Hematopoietic multipotent progenitor cell treated with erythropoietin and hydrocortisone succinate and interleukin-3 and kit ligand, for 4 days (in vitro differentiated cells): ENCODE measurements at regions not wholly inside any gene's neighbourhood (a gene's known extent, or its start where the extent isn't known, plus 50 kb on each side); places are given as distances from the start of the nearest gene placed in this dataset.
"Not testable (repeated sequence)": the region's sequence is repeated elsewhere in the genome, so short reads cannot be mapped to it uniquely, and the experiment has no call there.

Experiments used
- DNase-seq: peaks from one replicate; pipeline ENCODE4 v3.0.0-alpha.2; 2015

- not testable (repeated sequence) for DNase-seq
Observed at GRCh38 chr7:55699450-55699842, 127.1 kb upstream of the VOPP1 start.

- peak; percentile 35 for DNase-seq
Observed at GRCh38 chr7:55698607-55699449, 126.5 kb upstream of the VOPP1 start.

GRCh38 chr7:55695893-55696701 lies 123.8 kb upstream of the VOPP1 start:
- DNase-seq: not testable (repeated sequence)

GRCh38 chr7:55694484-55694883 lies 122.2 kb upstream of the VOPP1 start:
- not testable (repeated sequence) for DNase-seq

DNA sequence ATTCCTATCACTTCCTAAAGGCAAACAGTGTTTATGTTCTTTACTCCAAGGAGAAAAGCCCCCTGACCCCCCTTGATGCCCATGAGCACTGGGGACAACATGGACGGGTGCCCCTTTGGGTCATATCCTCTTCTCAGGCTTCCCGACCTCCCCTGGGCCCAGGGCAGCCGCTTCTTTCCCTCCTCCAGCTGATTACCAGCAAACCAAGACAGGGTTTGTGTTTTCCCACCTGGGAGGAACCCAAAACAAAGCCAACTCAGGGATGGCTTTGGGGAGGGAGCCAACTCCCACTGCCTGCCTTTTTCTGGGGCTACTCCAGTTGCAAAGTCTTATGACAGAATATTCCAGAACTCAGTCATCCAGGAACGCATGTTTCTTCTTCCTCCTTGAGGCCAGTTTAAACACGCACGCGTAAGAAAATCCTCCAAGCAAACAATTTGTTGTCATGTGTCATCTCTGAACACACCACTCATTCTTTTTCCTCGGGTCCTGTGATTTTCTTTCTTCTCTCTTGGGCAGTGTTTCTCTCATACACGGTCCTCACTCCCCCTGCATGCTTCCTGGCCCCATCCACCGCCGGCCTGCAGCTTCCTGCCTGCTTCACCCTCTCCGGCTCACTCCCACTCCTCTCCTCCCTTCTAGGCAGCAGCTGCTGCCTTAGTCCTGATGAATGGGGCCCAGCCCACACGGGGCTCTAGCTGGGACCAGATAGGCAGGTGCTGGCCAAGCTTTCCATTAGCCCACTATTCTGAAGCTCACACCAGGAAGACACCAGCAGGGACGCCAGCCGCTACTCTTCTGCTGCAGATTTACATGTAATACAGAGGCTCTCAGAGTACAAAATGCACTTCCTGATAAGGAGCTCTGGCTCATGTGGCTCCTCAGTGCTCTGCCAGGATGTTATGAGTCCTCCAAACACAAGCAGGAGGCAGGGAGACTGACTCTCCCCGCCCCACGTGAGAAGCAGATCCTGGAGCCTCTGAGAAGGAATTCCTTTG lies 116.7 kb upstream of the VOPP1 start:
- not testable (repeated sequence) for DNase-seq

DNA sequence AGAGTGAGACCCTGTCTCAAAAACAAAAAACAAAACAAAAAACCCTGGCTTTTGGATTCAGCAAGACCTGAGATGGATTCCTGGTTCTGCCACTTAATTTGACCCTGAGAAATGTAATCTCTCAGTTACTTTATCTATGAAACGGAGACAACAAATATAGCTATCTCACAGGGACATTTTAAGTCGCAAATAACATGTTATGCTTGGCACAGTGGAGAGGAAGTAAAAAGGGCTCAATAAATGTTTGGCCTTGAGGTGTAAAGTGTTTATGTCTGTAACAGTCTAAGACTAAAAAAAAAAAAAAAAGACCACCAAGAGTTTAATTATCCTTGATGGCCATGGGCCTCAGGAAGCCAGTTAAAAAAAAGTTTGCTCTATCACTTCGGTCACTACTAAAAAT lies 116.0 kb upstream of the VOPP1 start:
- not testable (repeated sequence) for DNase-seq

DNA sequence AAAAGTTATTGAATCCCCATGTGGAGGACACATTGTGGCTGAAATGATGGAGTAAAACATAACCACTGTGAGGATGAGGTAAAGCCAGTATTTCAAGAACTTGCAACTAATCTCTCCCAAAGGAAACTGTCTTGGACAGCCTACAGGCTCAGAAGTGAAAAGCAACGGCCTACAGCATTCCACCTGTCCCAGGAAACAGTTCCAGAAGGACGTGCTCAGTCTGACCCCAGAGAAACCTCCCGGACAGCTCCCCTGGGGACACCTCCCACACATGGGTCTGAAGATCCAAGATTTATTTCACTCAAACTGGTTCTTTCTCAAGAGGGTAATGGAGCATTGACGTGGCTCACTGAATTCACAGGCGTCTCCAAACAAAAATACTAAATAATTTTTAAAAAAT lies 115.0 kb upstream of the VOPP1 start:
- DNase-seq: not testable (repeated sequence)

- DNase-seq: not testable (repeated sequence)
Observed at GRCh38 chr7:55686771-55687170, 114.5 kb upstream of the VOPP1 start.

GRCh38 chr7:55683501-55683900 lies 111.2 kb upstream of the VOPP1 start:
- DNase-seq: not testable (repeated sequence)

GRCh38 chr7:55675589-55675988 lies 103.3 kb upstream of the VOPP1 start:
- DNase-seq: not testable (repeated sequence)

DNA sequence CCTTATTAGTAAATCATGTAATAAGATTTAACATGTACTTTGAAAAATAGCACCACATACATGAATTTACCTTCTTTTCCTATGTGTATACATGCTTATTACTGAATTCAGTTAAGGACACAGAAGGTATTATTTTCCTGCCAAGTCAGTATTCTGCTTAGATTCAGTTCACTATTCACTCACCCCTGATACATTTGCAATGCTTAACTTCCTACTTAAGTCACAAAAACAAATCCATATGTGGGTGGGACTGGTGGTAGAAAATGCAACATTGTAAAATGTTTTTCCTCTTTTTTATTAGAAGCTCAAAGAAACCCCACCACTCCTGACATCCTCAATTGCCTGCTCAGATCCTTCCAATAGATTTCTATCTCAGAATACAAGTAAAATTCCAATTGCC lies 101.2 kb upstream of the VOPP1 start:
- not testable (repeated sequence) for DNase-seq

DNA sequence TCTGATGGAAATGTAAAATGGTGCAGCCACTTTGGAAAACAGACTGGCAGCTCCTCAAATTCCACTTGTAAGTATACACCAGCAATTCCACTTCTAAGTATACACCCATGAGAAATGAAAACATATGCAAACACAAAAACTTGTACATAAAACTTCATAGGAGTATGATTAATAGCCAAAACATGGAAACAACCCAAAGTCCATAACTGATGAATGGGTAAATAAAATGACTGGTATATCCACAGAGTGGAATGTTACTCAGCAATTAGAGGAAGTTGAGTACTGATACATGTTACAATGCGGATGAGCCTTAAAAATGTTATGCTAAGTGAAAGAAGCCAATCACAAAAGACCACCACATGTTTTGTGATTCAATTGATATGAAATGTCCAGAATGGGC lies 99.8 kb upstream of the VOPP1 start:
- not testable (repeated sequence) for DNase-seq

DNA sequence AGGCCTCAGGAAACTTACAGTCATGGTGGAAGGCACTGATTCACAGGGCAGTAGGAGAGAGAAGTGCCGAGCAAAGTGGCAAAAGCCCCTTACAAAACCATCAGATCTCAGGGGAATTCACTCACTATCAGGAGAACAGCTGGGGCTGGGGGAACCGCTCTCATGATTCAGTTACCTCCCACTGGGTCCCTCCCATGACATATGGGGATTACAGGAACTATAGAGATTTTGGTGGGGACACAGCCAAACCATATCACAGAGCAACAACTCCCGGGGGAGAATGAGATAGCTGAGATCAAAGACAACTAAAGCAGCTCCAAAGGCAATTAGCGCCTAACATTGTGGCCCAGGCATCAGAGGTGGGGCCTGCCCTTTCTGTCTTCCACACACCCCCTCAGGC lies 85.4 kb upstream of the VOPP1 start:
- DNase-seq: no peak

- no peak for DNase-seq
Observed at GRCh38 chr7:55651057-55651456, 78.8 kb upstream of the VOPP1 start.

DNA sequence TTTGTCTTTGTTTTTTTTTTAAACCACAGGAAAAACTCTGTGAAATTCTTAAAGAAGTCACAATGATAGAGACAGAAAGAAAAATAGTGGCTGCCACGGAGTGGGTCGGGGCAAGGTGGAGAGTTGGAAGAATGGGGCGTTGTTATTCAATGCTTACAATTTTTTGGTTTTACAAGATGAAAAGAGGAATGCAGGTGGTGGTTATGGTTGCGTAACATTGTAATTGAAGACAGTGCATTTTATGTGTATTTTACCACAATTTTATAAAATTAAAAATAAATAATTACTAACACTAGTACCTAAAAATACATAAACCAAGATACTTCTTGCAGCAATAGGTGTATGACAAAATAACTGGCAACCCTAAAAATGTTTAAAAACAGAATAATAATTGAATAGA lies 76.9 kb upstream of the VOPP1 start:
- DNase-seq: no peak

GRCh38 chr7:55644567-55644966 lies 72.3 kb upstream of the VOPP1 start:
- no peak for DNase-seq

DNA sequence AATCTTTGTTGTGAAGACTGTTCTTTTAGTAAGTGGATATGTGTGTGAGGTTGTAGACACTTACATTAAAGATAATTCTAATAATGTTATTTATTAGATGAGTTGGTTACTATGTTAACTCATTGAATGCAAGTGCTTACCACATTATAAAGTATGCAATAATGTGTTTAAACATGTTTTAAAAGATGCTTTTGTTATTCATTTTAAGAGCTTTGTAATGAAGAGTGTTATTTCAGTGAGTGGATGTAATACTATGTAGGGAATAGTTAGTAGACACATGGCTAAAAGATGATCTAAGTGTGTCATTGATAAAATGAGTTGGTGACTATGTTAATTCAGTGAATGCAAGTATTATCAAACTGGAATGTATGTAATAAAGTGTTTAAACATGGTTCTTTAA lies 70.0 kb upstream of the VOPP1 start:
- no peak for DNase-seq

DNA sequence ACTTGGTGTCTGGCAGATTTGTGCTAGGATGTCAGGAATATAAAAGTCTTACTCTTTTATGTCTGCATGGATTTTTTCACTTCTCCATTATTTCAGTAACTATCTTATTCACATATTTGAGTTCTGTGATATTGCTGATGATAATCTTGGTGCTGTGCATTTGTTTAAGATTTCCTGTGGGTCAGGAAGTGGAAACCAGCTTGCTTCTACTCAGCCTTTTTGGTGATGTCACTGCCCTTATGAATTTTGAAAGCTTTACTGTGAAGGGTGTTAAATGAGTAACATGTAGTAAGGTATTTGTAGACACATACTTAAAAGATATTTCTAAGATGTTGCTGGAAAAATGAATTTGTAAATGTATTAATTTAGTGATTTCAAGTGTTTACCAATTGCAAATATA lies 69.5 kb upstream of the VOPP1 start:
- DNase-seq: peak; percentile 38

- DNase-seq: peak; percentile 79
Observed at GRCh38 chr7:55641273-55641691, 69.0 kb upstream of the VOPP1 start.

DNA sequence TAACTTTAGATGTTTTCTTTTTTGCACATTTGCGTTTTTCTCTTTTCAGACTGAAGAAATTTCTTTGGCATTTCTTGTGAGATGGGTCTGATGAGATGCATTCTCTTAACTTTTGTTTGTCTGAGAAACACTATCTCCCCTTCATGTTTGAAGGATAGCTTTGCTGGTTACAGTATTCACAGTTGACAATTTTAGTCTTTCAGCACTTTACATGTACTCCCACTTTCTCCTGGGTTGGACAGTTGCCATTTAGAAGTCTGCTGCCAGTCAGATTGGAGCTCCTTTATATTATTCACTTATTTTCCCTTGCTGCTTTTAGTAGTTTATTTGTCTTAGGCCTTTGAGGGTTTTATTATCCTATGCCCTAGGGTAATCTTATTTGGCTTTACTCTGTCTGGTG lies 67.3 kb upstream of the VOPP1 start:
- DNase-seq: no peak

DNA sequence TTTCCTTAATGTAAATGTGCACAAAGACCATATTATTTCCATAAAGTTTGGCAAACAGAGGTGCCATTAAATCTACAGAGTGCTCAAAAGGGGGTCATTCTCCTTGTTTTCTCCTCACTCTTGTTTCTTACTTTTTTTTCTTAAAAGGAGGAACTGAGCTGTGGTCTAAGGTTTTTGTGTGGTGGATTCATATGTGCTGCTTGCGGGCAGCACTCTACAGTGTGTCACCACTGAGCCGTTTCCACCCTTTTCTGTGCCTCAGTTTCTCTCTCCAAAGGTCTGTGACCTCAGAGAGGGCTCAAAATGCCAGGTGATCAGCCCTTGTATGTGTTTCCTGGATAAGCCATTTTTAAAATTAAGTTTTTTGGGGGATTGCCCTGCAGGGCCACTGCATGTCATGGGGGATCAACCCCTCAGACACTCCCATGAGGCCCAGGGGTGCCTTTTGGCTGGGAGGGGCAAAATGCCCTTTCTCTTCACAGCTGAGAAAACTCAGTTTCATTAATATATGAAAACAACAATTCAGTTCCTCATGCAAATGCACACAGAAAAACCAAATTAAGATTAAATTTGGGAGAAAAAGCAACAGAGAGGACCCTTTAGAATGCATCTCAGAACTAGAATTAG lies 56.9 kb upstream of the VOPP1 start:
- no peak for DNase-seq

DNA sequence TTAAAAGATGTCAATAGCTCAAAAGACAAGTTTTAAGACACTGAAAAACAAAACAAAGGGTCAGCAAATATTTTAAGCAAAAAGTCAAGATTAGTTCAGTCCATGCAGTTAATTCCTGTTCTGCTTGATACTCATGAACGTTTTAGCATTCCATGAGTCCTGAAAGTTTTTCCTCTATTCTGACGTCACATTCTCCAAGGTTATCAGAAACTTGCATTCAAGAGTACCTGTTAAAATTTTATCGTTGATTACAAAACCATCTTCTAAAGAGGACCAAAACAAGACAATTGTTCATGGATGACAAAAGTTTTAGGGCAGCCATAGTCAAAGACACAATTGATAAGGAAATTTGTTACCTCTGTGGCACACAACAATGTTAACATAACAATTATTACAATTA lies 52.5 kb upstream of the VOPP1 start:
- no peak for DNase-seq
